ENCODE measurements at regions not wholly inside any gene's neighbourhood (a gene's known extent, or its start where the extent isn't known, plus 50 kb on each side); places are given as distances from the start of the nearest gene placed in this dataset.

- peak; percentile 54; the same call in 2 of the 3 replicates for ATAC-seq
- TF ChIP-seq ZNF565 (CRISPR knock-in tag; conservative IDR thresholded peaks at IDR 0.05; ENCODE audit: low read depth) (no peak), ESRRG (CRISPR knock-in tag; IDR thresholded peaks at IDR 0.05) (no peak), PATZ1 (CRISPR knock-in tag; IDR thresholded peaks at IDR 0.05; ENCODE audit: borderline replicate concordance) (no peak), ZNF70 (CRISPR knock-in tag; IDR thresholded peaks at IDR 0.05) (no peak), GLIS3 (CRISPR knock-in tag; IDR thresholded peaks at IDR 0.05) (no peak), ARNTL (CRISPR knock-in tag; IDR thresholded peaks at IDR 0.05; ENCODE audit: borderline replicate concordance, low read depth) (no peak), TOX (CRISPR knock-in tag; IDR thresholded peaks at IDR 0.05; ENCODE audit: borderline replicate concordance) (no peak), OSR1 (CRISPR knock-in tag; IDR thresholded peaks at IDR 0.05) (no peak), TCF4 (CRISPR knock-in tag; IDR thresholded peaks at IDR 0.05; ENCODE audit: borderline replicate concordance) (no peak), ZC3H10 (CRISPR knock-in tag; IDR thresholded peaks at IDR 0.05) (no peak), ZFP3 (CRISPR knock-in tag; IDR thresholded peaks at IDR 0.05) (no peak)
- TF ChIP-seq, protein P1, sequence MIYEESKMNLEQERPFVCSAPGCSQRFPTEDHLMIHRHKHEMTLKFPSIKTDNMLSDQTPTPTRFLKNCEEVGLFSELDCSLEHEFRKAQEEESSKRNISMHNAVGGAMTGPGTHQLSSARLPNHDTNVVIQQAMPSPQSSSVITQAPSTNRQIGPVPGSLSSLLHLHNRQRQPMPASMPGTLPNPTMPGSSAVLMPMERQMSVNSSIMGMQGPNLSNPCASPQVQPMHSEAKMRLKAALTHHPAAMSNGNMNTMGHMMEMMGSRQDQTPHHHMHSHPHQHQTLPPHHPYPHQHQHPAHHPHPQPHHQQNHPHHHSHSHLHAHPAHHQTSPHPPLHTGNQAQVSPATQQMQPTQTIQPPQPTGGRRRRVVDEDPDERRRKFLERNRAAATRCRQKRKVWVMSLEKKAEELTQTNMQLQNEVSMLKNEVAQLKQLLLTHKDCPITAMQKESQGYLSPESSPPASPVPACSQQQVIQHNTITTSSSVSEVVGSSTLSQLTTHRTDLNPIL (CRISPR knock-in tag; IDR thresholded peaks at IDR 0.05; ENCODE audit: low read depth): no peak
These were observed 147.5 kb upstream of the PIK3R1 start for GRCh38 chr5:68067976-68068603.

DNA sequence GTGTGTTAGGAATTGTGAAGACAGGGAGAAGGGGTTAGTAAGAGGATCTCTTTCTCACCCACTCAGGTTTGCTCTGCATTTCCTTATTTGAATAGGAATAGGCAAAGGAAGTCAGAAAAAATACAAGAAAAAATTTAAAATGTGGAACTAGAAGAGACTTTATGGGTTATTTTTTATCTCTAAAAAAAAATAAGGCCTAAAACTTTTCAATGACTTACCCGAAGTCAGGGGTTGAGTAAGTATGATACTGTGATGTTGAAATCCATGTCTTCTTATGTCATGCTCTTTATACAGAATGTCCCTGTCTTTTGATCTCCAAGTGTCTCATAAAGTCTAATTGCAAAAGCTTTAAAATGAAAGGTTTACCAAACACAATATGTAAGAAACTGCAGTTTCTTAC is 148.3 kb upstream of the PIK3R1 start:
- ATAC-seq: no peak
- TF ChIP-seq ZNF565 (CRISPR knock-in tag; conservative IDR thresholded peaks at IDR 0.05; ENCODE audit: low read depth) (no peak), ISL1 (CRISPR knock-in tag; IDR thresholded peaks at IDR 0.05) (no peak), GLIS3 (CRISPR knock-in tag; IDR thresholded peaks at IDR 0.05) (no peak), BACH2 (CRISPR knock-in tag; IDR thresholded peaks at IDR 0.05; ENCODE audit: borderline replicate concordance) (no peak), TOX (CRISPR knock-in tag; IDR thresholded peaks at IDR 0.05; ENCODE audit: borderline replicate concordance) (no peak), RARB (CRISPR knock-in tag; IDR thresholded peaks at IDR 0.05) (no peak), ESRRG (CRISPR knock-in tag; IDR thresholded peaks at IDR 0.05) (no peak), ZFP30 (CRISPR knock-in tag; IDR thresholded peaks at IDR 0.05) (no peak), SNAI2 (CRISPR knock-in tag; IDR thresholded peaks at IDR 0.05) (no peak), OSR1 (CRISPR knock-in tag; IDR thresholded peaks at IDR 0.05) (no peak), PPARA (CRISPR knock-in tag; IDR thresholded peaks at IDR 0.05; ENCODE audit: borderline replicate concordance) (no peak), ARNTL (CRISPR knock-in tag; IDR thresholded peaks at IDR 0.05; ENCODE audit: borderline replicate concordance, low read depth) (no peak)
- TF ChIP-seq, protein P1 (CRISPR knock-in tag; IDR thresholded peaks at IDR 0.05; ENCODE audit: low read depth): no peak
- TF ChIP-seq, protein P2, sequence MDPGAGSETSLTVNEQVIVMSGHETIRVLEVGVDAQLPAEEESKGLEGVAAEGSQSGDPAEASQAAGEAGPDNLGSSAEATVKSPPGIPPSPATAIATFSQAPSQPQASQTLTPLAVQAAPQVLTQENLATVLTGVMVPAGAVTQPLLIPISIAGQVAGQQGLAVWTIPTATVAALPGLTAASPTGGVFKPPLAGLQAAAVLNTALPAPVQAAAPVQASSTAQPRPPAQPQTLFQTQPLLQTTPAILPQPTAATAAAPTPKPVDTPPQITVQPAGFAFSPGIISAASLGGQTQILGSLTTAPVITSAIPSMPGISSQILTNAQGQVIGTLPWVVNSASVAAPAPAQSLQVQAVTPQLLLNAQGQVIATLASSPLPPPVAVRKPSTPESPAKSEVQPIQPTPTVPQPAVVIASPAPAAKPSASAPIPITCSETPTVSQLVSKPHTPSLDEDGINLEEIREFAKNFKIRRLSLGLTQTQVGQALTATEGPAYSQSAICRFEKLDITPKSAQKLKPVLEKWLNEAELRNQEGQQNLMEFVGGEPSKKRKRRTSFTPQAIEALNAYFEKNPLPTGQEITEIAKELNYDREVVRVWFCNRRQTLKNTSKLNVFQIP (CRISPR knock-in tag; IDR thresholded peaks at IDR 0.05; ENCODE audit: borderline replicate concordance, low read depth): no peak
- TF ChIP-seq, protein P3, sequence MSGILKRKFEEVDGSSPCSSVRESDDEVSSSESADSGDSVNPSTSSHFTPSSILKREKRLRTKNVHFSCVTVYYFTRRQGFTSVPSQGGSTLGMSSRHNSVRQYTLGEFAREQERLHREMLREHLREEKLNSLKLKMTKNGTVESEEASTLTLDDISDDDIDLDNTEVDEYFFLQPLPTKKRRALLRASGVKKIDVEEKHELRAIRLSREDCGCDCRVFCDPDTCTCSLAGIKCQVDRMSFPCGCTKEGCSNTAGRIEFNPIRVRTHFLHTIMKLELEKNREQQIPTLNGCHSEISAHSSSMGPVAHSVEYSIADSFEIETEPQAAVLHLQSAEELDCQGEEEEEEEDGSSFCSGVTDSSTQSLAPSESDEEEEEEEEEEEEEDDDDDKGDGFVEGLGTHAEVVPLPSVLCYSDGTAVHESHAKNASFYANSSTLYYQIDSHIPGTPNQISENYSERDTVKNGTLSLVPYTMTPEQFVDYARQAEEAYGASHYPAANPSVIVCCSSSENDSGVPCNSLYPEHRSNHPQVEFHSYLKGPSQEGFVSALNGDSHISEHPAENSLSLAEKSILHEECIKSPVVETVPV (CRISPR knock-in tag; IDR thresholded peaks at IDR 0.05): no peak
- TF ChIP-seq, protein P4, sequence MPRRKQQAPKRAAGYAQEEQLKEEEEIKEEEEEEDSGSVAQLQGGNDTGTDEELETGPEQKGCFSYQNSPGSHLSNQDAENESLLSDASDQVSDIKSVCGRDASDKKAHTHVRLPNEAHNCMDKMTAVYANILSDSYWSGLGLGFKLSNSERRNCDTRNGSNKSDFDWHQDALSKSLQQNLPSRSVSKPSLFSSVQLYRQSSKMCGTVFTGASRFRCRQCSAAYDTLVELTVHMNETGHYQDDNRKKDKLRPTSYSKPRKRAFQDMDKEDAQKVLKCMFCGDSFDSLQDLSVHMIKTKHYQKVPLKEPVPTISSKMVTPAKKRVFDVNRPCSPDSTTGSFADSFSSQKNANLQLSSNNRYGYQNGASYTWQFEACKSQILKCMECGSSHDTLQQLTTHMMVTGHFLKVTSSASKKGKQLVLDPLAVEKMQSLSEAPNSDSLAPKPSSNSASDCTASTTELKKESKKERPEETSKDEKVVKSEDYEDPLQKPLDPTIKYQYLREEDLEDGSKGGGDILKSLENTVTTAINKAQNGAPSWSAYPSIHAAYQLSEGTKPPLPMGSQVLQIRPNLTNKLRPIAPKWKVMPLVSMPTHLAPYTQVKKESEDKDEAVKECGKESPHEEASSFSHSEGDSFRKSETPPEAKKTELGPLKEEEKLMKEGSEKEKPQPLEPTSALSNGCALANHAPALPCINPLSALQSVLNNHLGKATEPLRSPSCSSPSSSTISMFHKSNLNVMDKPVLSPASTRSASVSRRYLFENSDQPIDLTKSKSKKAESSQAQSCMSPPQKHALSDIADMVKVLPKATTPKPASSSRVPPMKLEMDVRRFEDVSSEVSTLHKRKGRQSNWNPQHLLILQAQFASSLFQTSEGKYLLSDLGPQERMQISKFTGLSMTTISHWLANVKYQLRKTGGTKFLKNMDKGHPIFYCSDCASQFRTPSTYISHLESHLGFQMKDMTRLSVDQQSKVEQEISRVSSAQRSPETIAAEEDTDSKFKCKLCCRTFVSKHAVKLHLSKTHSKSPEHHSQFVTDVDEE (CRISPR knock-in tag; IDR thresholded peaks at IDR 0.05): no peak

Measured in SK-N-SH treated with all-trans-retinoic acid at 6 μM for 48 hours (cell line).